ENCODE measurements at regions not wholly inside any gene's neighbourhood (a gene's known extent, or its start where the extent isn't known, plus 50 kb on each side); places are given as distances from the start of the nearest gene placed in this dataset.

DNA sequence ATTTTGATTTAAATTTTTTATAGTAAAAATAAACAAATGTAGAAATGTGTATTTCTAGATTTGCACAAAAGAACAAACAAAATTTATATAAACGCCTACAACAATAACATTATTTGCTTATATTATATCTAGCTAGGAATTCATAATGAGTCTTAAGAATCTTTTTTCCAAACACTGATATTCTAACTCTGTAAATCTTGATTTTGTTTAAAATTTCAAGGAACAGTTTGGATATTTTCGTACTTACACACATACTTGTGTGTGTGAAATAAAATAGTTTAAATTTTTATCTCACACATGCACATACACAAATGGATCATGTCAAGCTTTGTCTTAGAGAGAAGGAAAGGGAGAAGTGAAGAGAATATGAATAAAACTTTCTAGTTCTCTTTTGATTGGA is 868.1 kb downstream of the LTN1 start:
- no peak for TF ChIP-seq ELF4 (IDR thresholded peaks at IDR 0.05)
- TF ChIP-seq ZNF384 (IDR thresholded peaks at IDR 0.05): no peak
- no peak for TF ChIP-seq ARNT (IDR thresholded peaks at IDR 0.05)
- no peak for TF ChIP-seq FOXA1 (IDR thresholded peaks at IDR 0.05)
- no peak for TF ChIP-seq NFRKB (IDR thresholded peaks at IDR 0.05)
- TF ChIP-seq BHLHE40 (IDR thresholded peaks at IDR 0.05; ENCODE audit: borderline replicate concordance): no peak
- no peak for TF ChIP-seq FOXM1 (IDR thresholded peaks at IDR 0.05; ENCODE audit: borderline replicate concordance)
- no peak for TF ChIP-seq LEF1 (IDR thresholded peaks at IDR 0.05; ENCODE audit: borderline replicate concordance)
- TF ChIP-seq, protein P1, sequence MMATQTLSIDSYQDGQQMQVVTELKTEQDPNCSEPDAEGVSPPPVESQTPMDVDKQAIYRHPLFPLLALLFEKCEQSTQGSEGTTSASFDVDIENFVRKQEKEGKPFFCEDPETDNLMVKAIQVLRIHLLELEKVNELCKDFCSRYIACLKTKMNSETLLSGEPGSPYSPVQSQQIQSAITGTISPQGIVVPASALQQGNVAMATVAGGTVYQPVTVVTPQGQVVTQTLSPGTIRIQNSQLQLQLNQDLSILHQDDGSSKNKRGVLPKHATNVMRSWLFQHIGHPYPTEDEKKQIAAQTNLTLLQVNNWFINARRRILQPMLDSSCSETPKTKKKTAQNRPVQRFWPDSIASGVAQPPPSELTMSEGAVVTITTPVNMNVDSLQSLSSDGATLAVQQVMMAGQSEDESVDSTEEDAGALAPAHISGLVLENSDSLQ (IDR thresholded peaks at IDR 0.05): no peak
- no peak for TF ChIP-seq SP1 (IDR thresholded peaks at IDR 0.05)
- no peak for TF ChIP-seq SUZ12 (IDR thresholded peaks at IDR 0.05)
- no peak for TF ChIP-seq TARDBP (IDR thresholded peaks at IDR 0.05)

Data from HEK293T (cell line).